GM23338 (cell line): ENCODE measurements at regions not wholly inside any gene's neighbourhood (a gene's known extent, or its start where the extent isn't known, plus 50 kb on each side); places are given as distances from the start of the nearest gene placed in this dataset.

Source experiments
- ATAC-seq: fragments of 200-7000 bp; cut with Tn5 transposase; 3 replicates; pipeline ENCODE4 v1.9.1; 2020
- DNase-seq: peaks from one replicate; pipeline ENCODE4 v3.0.0-alpha.2; 2015; ENCODE audit warnings: low spot score
- H2AFZ ChIP-seq: fragments of 200-600 bp; sonication (generic); 2 replicates; pipeline ENCODE4 v1.8.0; 2016; ENCODE audit warnings: antibody characterized with exemption, mild to moderate bottlenecking, moderate library complexity
- H3F3A ChIP-seq: fragments of 200-600 bp; sonication (generic); replicated peaks from 2 replicates; pipeline ENCODE4 v1.8.0; 2017; ENCODE audit warnings: antibody characterized with exemption, mixed run types, low read depth
- H3K27ac ChIP-seq: fragments of 200-600 bp; sonication (generic); 2 replicates; pipeline ENCODE4 v1.6.1; 2016; ENCODE audit warnings: low read depth
- H3K27me3 ChIP-seq: fragments of 200-600 bp; sonication (generic); 2 replicates; pipeline ENCODE4 v1.8.0; 2016; ENCODE audit warnings: mild to moderate bottlenecking, mixed run types, moderate library complexity; ENCODE audit not compliant: insufficient read depth
- H3K36me3 ChIP-seq: fragments of 200-600 bp; sonication (generic); 2 replicates; pipeline ENCODE4 v1.8.0; 2016; ENCODE audit warnings: mild to moderate bottlenecking; ENCODE audit not compliant: insufficient read depth
- H3K4me1 ChIP-seq: fragments of 200-600 bp; sonication (generic); 2 replicates; pipeline ENCODE4 v1.8.0; 2016; ENCODE audit warnings: mild to moderate bottlenecking, moderate library complexity; ENCODE audit not compliant: insufficient read depth
- H3K4me2 ChIP-seq: fragments of 200-600 bp; sonication (generic); 2 replicates; pipeline ENCODE4 v1.7.1; 2017; ENCODE audit warnings: mixed run types
- H3K4me3 ChIP-seq: fragments of 200-600 bp; sonication (generic); 2 replicates; pipeline ENCODE4 v1.6.1; 2016; ENCODE audit warnings: mixed run types
- H3K79me2 ChIP-seq: fragments of 200-600 bp; sonication (generic); replicated peaks from 2 replicates; pipeline ENCODE4 v1.8.0; 2017; ENCODE audit warnings: mild to moderate bottlenecking; ENCODE audit not compliant: insufficient read depth
- H3K9me2 ChIP-seq: fragments of 200-600 bp; sonication (generic); 2 replicates; pipeline ENCODE4 v1.8.0; 2017; ENCODE audit not compliant: insufficient read depth
- H4K20me1 ChIP-seq: fragments of 200-600 bp; sonication (generic); replicated peaks from 2 replicates; pipeline ENCODE4 v1.8.0; 2017; ENCODE audit warnings: mild to moderate bottlenecking; ENCODE audit not compliant: insufficient read depth
- H3K27ac Mint-ChIP-seq: 2 replicates; pipeline ENCODE4 v1.8.0; 2020; ENCODE audit warnings: inconsistent platforms, mild to moderate bottlenecking, moderate library complexity, mixed read lengths
- H3K27me3 Mint-ChIP-seq: 3 replicates; pipeline ENCODE4 v1.8.0; 2022; ENCODE audit warnings: low read depth, mild to moderate bottlenecking, moderate library complexity, mixed read lengths, inconsistent platforms; ENCODE audit not compliant: insufficient read depth, poor library complexity
- H3K36me3 Mint-ChIP-seq: 3 replicates; pipeline ENCODE4 v1.8.0; 2021; ENCODE audit warnings: low read depth, mild to moderate bottlenecking, inconsistent platforms, moderate library complexity, mixed read lengths
- H3K4me1 Mint-ChIP-seq: 3 replicates; pipeline ENCODE4 v1.8.0; 2020; ENCODE audit warnings: mild to moderate bottlenecking, inconsistent platforms, mixed read lengths
- H3K4me3 Mint-ChIP-seq: 3 replicates; pipeline ENCODE4 v1.8.0; 2021; ENCODE audit warnings: moderate library complexity, mild to moderate bottlenecking, inconsistent platforms, mixed read lengths
- H3K9me3 Mint-ChIP-seq: 3 replicates; pipeline ENCODE4 v1.8.0; 2020; ENCODE audit warnings: moderate library complexity, mild to moderate bottlenecking, inconsistent platforms, mixed read lengths
- CREB1 ChIP-seq: fragments of 250-450 bp; sonication (Bioruptor Pico); IDR thresholded peaks from 2 replicates; pipeline ENCODE4 v1.5.0; 2020; ENCODE audit warnings: low read depth, mild to moderate bottlenecking, moderate library complexity
- EZH2 ChIP-seq: fragments of 200-600 bp; sonication (generic); IDR thresholded peaks from one replicate; pipeline ENCODE4 v1.8.0; 2017; ENCODE audit warnings: antibody characterized with exemption, mild to moderate bottlenecking, low read depth; ENCODE audit not compliant: unreplicated experiment
- EZH2phosphoT487 ChIP-seq: fragments of 200-600 bp; sonication (generic); IDR thresholded peaks from one replicate; pipeline ENCODE4 v1.8.1; 2018; ENCODE audit warnings: antibody characterized with exemption; ENCODE audit not compliant: unreplicated experiment
- JUNB ChIP-seq: IDR thresholded peaks from one replicate; pipeline ENCODE4 v1.6.1; 2016; ENCODE audit warnings: antibody characterized with exemption; ENCODE audit not compliant: unreplicated experiment
- NANOG ChIP-seq: IDR thresholded peaks from 2 replicates; pipeline ENCODE4 v1.6.1; 2016; ENCODE audit warnings: antibody characterized with exemption, borderline replicate concordance
- POLR2AphosphoS5 ChIP-seq: IDR thresholded peaks from 2 replicates; pipeline ENCODE4 v1.6.1; 2016; ENCODE audit warnings: antibody characterized with exemption, low read depth
- STAT1 ChIP-seq: IDR thresholded peaks from one replicate; pipeline ENCODE4 v1.6.1; 2016; ENCODE audit warnings: antibody characterized with exemption; ENCODE audit not compliant: unreplicated experiment
- ZNF114 ChIP-seq: fragments of 250-450 bp; sonication (Bioruptor Pico); IDR thresholded peaks from 2 replicates; pipeline ENCODE4 v1.5.0; 2020; ENCODE audit warnings: mild to moderate bottlenecking, moderate library complexity
- ZNF331 ChIP-seq: fragments of 250-450 bp; sonication (Bioruptor Pico); IDR thresholded peaks from 2 replicates; pipeline ENCODE4 v1.5.0; 2020; ENCODE audit warnings: low read depth, mild to moderate bottlenecking, moderate library complexity
- TF ChIP-seq, protein P1 (sequence below): fragments of 250-450 bp; sonication (Bioruptor Pico); IDR thresholded peaks from 2 replicates; pipeline ENCODE4 v1.5.0; 2020; ENCODE audit warnings: mild to moderate bottlenecking, moderate library complexity
- TF ChIP-seq, protein P2 (sequence below): IDR thresholded peaks from 2 replicates; pipeline ENCODE4 v1.6.1; 2016; ENCODE audit warnings: antibody characterized with exemption
- TF ChIP-seq, protein P3 (sequence below): IDR thresholded peaks from one replicate; pipeline ENCODE4 v1.6.1; 2018; ENCODE audit warnings: antibody characterized with exemption; ENCODE audit not compliant: unreplicated experiment
- TF ChIP-seq, protein P4 (sequence below), 2 experiments: fragments of 200-600 bp in 1 of 2; sonication (generic) in 1 of 2; conservative IDR thresholded peaks; 2 replicates each; pipeline versions ENCODE4 v1.5.1 to v1.6.1; 2016 to 2017; ENCODE audit warnings: antibody characterized with exemption in 2 of 2, low read depth in 2 of 2, mild to moderate bottlenecking in 2 of 2, moderate library complexity in 1 of 2

DNA sequence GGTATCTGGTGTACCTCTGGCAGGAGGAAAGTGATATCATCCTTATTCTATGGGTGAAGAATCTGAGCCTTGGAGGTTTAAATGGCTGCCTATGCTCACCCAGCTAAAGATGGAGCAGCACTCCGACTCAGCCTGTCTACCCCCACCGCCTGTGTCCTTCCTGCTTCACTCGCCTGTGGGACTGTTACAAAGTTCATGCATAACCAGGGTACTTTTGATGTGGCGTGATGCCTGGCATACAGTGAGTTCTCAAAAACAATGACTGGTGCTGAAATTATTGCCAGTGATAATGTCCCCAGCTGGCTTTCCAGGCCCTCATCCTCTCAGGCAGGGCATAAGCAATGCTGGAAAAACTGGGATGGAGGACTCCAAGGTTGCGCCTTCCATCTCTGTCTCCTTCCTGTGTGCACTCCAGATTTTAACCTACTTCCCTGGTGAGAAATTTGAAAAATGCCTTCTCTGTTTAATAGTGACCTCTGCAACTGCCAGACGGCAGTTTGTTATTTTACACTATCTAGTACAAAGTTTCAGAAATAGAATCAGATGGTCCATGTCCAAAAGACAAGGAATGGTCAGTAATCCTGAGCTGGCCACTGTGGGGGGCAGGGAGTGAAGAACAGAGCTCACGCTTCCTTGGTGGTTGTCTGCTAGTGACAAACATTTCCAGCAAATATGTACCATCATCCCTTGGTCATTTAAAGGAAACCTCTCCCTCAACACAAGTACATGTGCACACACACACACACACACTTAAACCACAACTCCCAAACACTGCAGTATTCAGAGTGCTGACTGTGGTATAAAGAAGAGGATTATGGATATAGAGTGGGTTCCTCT, 86.5 kb upstream of the NMNAT3 start:
- H3K4me2 ChIP-seq, result no peak overlapping the region
- no peaks in the 10 kb centered on the region for H3K36me3 ChIP-seq
- H3F3A ChIP-seq, result no peaks in the 10 kb centered on the region
- Mint-ChIP-seq H3K4me3 (no peak overlapping the region), H3K27me3 (no peaks in the 10 kb centered on the region), H3K9me3 (no peaks in the 10 kb centered on the region; the same call in 2 of the 3 replicates), H3K36me3 (no peaks in the 10 kb centered on the region), H3K4me1 (no peaks in the 10 kb centered on the region), H3K27ac (no peak overlapping the region)
- no peaks in the 10 kb centered on the region for H3K9me2 ChIP-seq
- no peaks in the 10 kb centered on the region for H3K79me2 ChIP-seq
- no peaks in the 10 kb centered on the region for H4K20me1 ChIP-seq
- no peaks in the 10 kb centered on the region for H3K27me3 ChIP-seq
- H3K27ac ChIP-seq, result no peak overlapping the region
- ATAC-seq, result no peak
- no peak overlapping the region for H2AFZ ChIP-seq
- DNase-seq, result no peak
- TF ChIP-seq EZH2, result no peak
- TF ChIP-seq, protein P1, sequence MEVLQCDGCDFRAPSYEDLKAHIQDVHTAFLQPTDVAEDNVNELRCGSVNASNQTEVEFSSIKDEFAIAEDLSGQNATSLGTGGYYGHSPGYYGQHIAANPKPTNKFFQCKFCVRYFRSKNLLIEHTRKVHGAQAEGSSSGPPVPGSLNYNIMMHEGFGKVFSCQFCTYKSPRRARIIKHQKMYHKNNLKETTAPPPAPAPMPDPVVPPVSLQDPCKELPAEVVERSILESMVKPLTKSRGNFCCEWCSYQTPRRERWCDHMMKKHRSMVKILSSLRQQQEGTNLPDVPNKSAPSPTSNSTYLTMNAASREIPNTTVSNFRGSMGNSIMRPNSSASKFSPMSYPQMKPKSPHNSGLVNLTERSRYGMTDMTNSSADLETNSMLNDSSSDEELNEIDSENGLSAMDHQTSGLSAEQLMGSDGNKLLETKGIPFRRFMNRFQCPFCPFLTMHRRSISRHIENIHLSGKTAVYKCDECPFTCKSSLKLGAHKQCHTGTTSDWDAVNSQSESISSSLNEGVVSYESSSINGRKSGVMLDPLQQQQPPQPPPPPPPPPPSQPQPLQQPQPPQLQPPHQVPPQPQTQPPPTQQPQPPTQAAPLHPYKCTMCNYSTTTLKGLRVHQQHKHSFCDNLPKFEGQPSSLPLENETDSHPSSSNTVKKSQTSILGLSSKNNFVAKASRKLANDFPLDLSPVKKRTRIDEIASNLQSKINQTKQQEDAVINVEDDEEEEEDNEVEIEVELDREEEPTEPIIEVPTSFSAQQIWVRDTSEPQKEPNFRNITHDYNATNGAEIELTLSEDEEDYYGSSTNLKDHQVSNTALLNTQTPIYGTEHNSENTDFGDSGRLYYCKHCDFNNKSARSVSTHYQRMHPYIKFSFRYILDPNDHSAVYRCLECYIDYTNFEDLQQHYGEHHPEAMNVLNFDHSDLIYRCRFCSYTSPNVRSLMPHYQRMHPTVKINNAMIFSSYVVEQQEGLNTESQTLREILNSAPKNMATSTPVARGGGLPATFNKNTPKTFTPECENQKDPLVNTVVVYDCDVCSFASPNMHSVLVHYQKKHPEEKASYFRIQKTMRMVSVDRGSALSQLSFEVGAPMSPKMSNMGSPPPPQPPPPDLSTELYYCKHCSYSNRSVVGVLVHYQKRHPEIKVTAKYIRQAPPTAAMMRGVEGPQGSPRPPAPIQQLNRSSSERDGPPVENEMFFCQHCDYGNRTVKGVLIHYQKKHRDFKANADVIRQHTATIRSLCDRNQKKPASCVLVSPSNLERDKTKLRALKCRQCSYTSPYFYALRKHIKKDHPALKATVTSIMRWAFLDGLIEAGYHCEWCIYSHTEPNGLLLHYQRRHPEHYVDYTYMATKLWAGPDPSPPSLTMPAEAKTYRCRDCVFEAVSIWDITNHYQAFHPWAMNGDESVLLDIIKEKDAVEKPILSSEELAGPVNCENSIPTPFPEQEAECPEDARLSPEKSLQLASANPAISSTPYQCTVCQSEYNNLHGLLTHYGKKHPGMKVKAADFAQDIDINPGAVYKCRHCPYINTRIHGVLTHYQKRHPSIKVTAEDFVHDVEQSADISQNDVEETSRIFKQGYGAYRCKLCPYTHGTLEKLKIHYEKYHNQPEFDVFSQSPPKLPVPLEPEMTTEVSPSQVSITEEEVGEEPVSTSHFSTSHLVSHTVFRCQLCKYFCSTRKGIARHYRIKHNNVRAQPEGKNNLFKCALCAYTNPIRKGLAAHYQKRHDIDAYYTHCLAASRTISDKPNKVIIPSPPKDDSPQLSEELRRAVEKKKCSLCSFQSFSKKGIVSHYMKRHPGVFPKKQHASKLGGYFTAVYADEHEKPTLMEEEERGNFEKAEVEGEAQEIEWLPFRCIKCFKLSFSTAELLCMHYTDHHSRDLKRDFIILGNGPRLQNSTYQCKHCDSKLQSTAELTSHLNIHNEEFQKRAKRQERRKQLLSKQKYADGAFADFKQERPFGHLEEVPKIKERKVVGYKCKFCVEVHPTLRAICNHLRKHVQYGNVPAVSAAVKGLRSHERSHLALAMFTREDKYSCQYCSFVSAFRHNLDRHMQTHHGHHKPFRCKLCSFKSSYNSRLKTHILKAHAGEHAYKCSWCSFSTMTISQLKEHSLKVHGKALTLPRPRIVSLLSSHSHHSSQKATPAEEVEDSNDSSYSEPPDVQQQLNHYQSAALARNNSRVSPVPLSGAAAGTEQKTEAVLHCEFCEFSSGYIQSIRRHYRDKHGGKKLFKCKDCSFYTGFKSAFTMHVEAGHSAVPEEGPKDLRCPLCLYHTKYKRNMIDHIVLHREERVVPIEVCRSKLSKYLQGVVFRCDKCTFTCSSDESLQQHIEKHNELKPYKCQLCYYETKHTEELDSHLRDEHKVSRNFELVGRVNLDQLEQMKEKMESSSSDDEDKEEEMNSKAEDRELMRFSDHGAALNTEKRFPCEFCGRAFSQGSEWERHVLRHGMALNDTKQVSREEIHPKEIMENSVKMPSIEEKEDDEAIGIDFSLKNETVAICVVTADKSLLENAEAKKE (CRISPR knock-in tag), result no peak
- TF ChIP-seq ZNF114 (CRISPR knock-in tag), result no peak
- TF ChIP-seq ZNF331, result no peak
- TF ChIP-seq POLR2AphosphoS5, result no peak
- TF ChIP-seq STAT1, result no peak
- TF ChIP-seq JUNB, result no peak
- TF ChIP-seq, protein P2, sequence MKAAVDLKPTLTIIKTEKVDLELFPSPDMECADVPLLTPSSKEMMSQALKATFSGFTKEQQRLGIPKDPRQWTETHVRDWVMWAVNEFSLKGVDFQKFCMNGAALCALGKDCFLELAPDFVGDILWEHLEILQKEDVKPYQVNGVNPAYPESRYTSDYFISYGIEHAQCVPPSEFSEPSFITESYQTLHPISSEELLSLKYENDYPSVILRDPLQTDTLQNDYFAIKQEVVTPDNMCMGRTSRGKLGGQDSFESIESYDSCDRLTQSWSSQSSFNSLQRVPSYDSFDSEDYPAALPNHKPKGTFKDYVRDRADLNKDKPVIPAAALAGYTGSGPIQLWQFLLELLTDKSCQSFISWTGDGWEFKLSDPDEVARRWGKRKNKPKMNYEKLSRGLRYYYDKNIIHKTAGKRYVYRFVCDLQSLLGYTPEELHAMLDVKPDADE, result no peak
- no peak for TF ChIP-seq EZH2phosphoT487
- TF ChIP-seq, protein P3, sequence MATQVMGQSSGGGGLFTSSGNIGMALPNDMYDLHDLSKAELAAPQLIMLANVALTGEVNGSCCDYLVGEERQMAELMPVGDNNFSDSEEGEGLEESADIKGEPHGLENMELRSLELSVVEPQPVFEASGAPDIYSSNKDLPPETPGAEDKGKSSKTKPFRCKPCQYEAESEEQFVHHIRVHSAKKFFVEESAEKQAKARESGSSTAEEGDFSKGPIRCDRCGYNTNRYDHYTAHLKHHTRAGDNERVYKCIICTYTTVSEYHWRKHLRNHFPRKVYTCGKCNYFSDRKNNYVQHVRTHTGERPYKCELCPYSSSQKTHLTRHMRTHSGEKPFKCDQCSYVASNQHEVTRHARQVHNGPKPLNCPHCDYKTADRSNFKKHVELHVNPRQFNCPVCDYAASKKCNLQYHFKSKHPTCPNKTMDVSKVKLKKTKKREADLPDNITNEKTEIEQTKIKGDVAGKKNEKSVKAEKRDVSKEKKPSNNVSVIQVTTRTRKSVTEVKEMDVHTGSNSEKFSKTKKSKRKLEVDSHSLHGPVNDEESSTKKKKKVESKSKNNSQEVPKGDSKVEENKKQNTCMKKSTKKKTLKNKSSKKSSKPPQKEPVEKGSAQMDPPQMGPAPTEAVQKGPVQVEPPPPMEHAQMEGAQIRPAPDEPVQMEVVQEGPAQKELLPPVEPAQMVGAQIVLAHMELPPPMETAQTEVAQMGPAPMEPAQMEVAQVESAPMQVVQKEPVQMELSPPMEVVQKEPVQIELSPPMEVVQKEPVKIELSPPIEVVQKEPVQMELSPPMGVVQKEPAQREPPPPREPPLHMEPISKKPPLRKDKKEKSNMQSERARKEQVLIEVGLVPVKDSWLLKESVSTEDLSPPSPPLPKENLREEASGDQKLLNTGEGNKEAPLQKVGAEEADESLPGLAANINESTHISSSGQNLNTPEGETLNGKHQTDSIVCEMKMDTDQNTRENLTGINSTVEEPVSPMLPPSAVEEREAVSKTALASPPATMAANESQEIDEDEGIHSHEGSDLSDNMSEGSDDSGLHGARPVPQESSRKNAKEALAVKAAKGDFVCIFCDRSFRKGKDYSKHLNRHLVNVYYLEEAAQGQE, result no peak
- no peak for TF ChIP-seq CREB1 (CRISPR knock-in tag)
- TF ChIP-seq, protein P4, sequence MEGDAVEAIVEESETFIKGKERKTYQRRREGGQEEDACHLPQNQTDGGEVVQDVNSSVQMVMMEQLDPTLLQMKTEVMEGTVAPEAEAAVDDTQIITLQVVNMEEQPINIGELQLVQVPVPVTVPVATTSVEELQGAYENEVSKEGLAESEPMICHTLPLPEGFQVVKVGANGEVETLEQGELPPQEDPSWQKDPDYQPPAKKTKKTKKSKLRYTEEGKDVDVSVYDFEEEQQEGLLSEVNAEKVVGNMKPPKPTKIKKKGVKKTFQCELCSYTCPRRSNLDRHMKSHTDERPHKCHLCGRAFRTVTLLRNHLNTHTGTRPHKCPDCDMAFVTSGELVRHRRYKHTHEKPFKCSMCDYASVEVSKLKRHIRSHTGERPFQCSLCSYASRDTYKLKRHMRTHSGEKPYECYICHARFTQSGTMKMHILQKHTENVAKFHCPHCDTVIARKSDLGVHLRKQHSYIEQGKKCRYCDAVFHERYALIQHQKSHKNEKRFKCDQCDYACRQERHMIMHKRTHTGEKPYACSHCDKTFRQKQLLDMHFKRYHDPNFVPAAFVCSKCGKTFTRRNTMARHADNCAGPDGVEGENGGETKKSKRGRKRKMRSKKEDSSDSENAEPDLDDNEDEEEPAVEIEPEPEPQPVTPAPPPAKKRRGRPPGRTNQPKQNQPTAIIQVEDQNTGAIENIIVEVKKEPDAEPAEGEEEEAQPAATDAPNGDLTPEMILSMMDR (conservative IDR thresholded peaks at IDR 0.05; ENCODE audit: low read depth in 2 of 2), result no peak
- no peak for TF ChIP-seq NANOG
- H3K4me3 ChIP-seq, result no peak overlapping the region
- H3K4me1 ChIP-seq, result no peaks in the 10 kb centered on the region
